K562 (cell line): ENCODE measurements at regions not wholly inside any gene's neighbourhood (a gene's known extent, or its start where the extent isn't known, plus 50 kb on each side); places are given as distances from the start of the nearest gene placed in this dataset.

Source experiments
- ATAC-seq: fragments of 200-7000 bp; cut with Tn5 transposase; 3 replicates; pipeline ENCODE4 v1.9.1; 2020; ENCODE audit warnings: moderate library complexity
- BruUV-seq: library from RNA; stranded (reverse); fragments of 400-500 nt; replicated peaks from 2 replicates; lab custom pipeline; 2021; lab: Mats Ljungman, UMichigan
- CTCF ChIA-PET: fragments of 300-600 bp; formaldehyde crosslinking; extraction: SDS; loops from one replicate; lab custom pipeline; 2021; ENCODE audit warnings: low intra/inter-chr PET ratio; lab: Yijun Ruan, JAX
- POLR2A ChIA-PET: fragments of 300-600, 350-650 bp; sonication (Branson Sonifier 250); formaldehyde crosslinking; extraction: SDS; loops from one replicate; lab custom pipeline; 2021; ENCODE audit warnings: antibody characterized with exemption, inconsistent platforms; lab: Yijun Ruan, JAX
- DNase-seq, 4 experiments: peaks; one replicate each; pipeline versions ENCODE4 v3.0.0 to v3.0.0-alpha.2; 2011 to 2018; ENCODE audit warnings: low spot score in 3 of 4, mixed read lengths in 3 of 4; ENCODE audit errors: extremely low read depth in 1 of 4
- FAIRE-seq: peaks from 2 replicates; lab custom pipeline; 2011; peaks lifted over from hg19 to GRCh38; lab: Jason Lieb, UNC
- H2AFZ ChIP-seq: 2 replicates; pipeline ENCODE4 v1.6.0; 2011; ENCODE audit warnings: low read depth, low read length, control low read depth, inconsistent platforms
- H3K27ac ChIP-seq: fragments of 200-600 bp; 3 replicates; pipeline ENCODE4 v1.8.0; 2011; ENCODE audit warnings: low read depth, mild to moderate bottlenecking, control low read depth, inconsistent platforms, low read length, moderate library complexity, mixed read lengths; ENCODE audit errors: extremely low read depth
- H3K27me3 ChIP-seq, 2 experiments: fragments of 300-600 bp in 1 of 2; 2 replicates in 1 of 2; 3 replicates in 1 of 2; pipeline versions ENCODE4 v1.6.0 to v1.8.0; 2011; ENCODE audit warnings: inconsistent platforms in 2 of 2, low read length in 2 of 2, mild to moderate bottlenecking in 1 of 2, mixed read lengths in 1 of 2, moderate library complexity in 1 of 2; ENCODE audit not compliant: control insufficient read depth in 2 of 2, insufficient read depth in 2 of 2
- H3K36me3 ChIP-seq: fragments of 300-600 bp; 3 replicates; pipeline ENCODE4 v1.8.0; 2011; ENCODE audit warnings: mild to moderate bottlenecking, low read length, inconsistent platforms; ENCODE audit not compliant: control insufficient read depth, insufficient read depth
- H3K4me1 ChIP-seq, 2 experiments: fragments of 200-600 bp in 1 of 2; replicated peaks in 1 of 2; 2 replicates in 1 of 2; 3 replicates in 1 of 2; pipeline versions ENCODE4 v1.5.1 to v1.8.0; 2011; ENCODE audit warnings: inconsistent platforms in 2 of 2, low read length in 2 of 2, mild to moderate bottlenecking in 1 of 2, mixed read lengths in 1 of 2, moderate library complexity in 1 of 2; ENCODE audit not compliant: control insufficient read depth in 2 of 2, insufficient read depth in 2 of 2
- H3K4me2 ChIP-seq: 2 replicates; pipeline ENCODE4 v1.6.1; 2011; ENCODE audit warnings: low read length, control low read depth, inconsistent platforms, mixed read lengths; ENCODE audit not compliant: insufficient read depth
- H3K4me3 ChIP-seq: fragments of 200-600 bp; sonication (generic), shearing (Covaris generic); 2 replicates; pipeline ENCODE4 v1.5.1; 2016; ENCODE audit warnings: control low read depth, inconsistent platforms
- H3K79me2 ChIP-seq: fragments of 200-600 bp; 3 replicates; pipeline ENCODE4 v1.8.0; 2011; ENCODE audit warnings: low read length, inconsistent platforms; ENCODE audit not compliant: control insufficient read depth, insufficient read depth
- H3K9ac ChIP-seq, 2 experiments: 2 replicates each; pipeline versions ENCODE4 v1.6.0 to v1.6.1; 2011; ENCODE audit warnings: low read depth in 2 of 2, low read length in 2 of 2, control low read depth in 1 of 2, inconsistent platforms in 1 of 2, mild to moderate bottlenecking in 1 of 2, mixed read lengths in 1 of 2; ENCODE audit not compliant: insufficient read depth in 1 of 2
- H3K9me1 ChIP-seq: one replicate; pipeline ENCODE4 v1.6.0; 2011; ENCODE audit warnings: inconsistent platforms, mild to moderate bottlenecking, low read length, moderate library complexity; ENCODE audit not compliant: control insufficient read depth, insufficient read depth
- H3K9me3 ChIP-seq: replicated peaks from 2 replicates; pipeline ENCODE4 v1.5.1; 2011; ENCODE audit warnings: low read depth, low read length, inconsistent platforms; ENCODE audit not compliant: control insufficient read depth, insufficient read depth
- H4K20me1 ChIP-seq: replicated peaks from 2 replicates; pipeline ENCODE4 v1.6.1; 2011; ENCODE audit warnings: low read length, inconsistent platforms, mixed read lengths; ENCODE audit not compliant: control insufficient read depth, insufficient read depth
- ASH1L ChIP-seq: fragments of 450-650 bp; IDR thresholded peaks from 2 replicates; pipeline ENCODE4 v1.6.1; 2018; ENCODE audit warnings: borderline replicate concordance, mild to moderate bottlenecking, low read depth; ENCODE audit not compliant: partially characterized antibody
- BRCA1 ChIP-seq, 2 experiments: fragments of 450-650 bp in 1 of 2; sonication (generic) in 1 of 2; formaldehyde crosslinking in 1 of 2; IDR thresholded peaks; 2 replicates each; pipeline versions ENCODE4 v1.5.0 to v1.6.1; 2017 to 2020; ENCODE audit warnings: mild to moderate bottlenecking in 1 of 2, missing genetic modification reagents in 1 of 2
- GABPB2 ChIP-seq: fragments of 250-450 bp; sonication (Bioruptor Pico); conservative IDR thresholded peaks from 2 replicates; pipeline ENCODE4 v1.5.1; 2021; ENCODE audit warnings: mild to moderate bottlenecking
- GTF3C2 ChIP-seq: IDR thresholded peaks from 3 replicates; pipeline ENCODE4 v1.6.1; 2011; ENCODE audit warnings: borderline replicate concordance, mild to moderate bottlenecking, moderate library complexity; ENCODE audit not compliant: insufficient read length; ENCODE audit errors: extremely low read depth
- JUNB ChIP-seq: fragments of 450-650 bp; formaldehyde crosslinking; conservative IDR thresholded peaks from 2 replicates; pipeline ENCODE4 v1.4.0; 2020; ENCODE audit warnings: mild to moderate bottlenecking
- PTBP1 ChIP-seq: fragments of 200-400 bp; formaldehyde crosslinking; IDR thresholded peaks from 2 replicates; pipeline ENCODE4 v1.6.1; 2017; ENCODE audit warnings: low read depth, low read length
- SRSF3 ChIP-seq: fragments of 200-400 bp; formaldehyde crosslinking; IDR thresholded peaks from 2 replicates; pipeline ENCODE4 v1.6.1; 2016; ENCODE audit warnings: mild to moderate bottlenecking, low read length, moderate library complexity; ENCODE audit not compliant: insufficient read depth
- ZNF695 ChIP-seq: fragments of 450-650 bp; formaldehyde crosslinking; IDR thresholded peaks from 2 replicates; pipeline ENCODE4 v1.4.0; 2020; ENCODE audit warnings: mild to moderate bottlenecking, moderate library complexity
- WGBS: fragments of 100-300 bp; shearing (Covaris generic); methylation state at CpG from one replicate; pipeline ENCODE4 v1.1.6; 2016; ENCODE audit warnings: low coverage, mixed read lengths; ENCODE audit not compliant: insufficient coverage; ENCODE audit errors: missing lambda C conversion rate; 5-methylcytosine and 5-hydroxymethylcytosine counted together
- in situ Hi-C: fragments of 300-500 bp; cut with MboI; formaldehyde crosslinking; loops from 4 replicates; pipeline ENCODE4 v1.15.0; 2018; ENCODE audit warnings: inconsistent platforms, mixed read lengths
- intact Hi-C: fragments of 100-400 bp; cut with micrococcal nuclease; formaldehyde crosslinking; loops from 2 replicates; pipeline ENCODE4 v1.14.2; 2022
- TF ChIP-seq, protein P1 (sequence below): sonication (generic); formaldehyde crosslinking; IDR thresholded peaks from 2 replicates; pipeline ENCODE4 v1.8.1; 2023; ENCODE audit warnings: missing genetic modification reagents, mild to moderate bottlenecking, borderline replicate concordance
- TF ChIP-seq, protein P2 (sequence below), 3 experiments: fragments of 200-800 bp in 1 of 3; fragments of 250-450 bp in 1 of 3; fragments of 450-650 bp in 1 of 3; sonication (Bioruptor Pico) in 1 of 3; sonication (Bioruptor generic) in 1 of 3; formaldehyde crosslinking in 1 of 3; IDR thresholded peaks; 2 replicates each; pipeline versions ENCODE4 v1.6.1 to v1.8.0; 2016 to 2022; ENCODE audit warnings: mild to moderate bottlenecking in 2 of 3, missing genetic modification characterization in 2 of 3, missing compliant biosample characterization in 1 of 3, moderate library complexity in 1 of 3

DNA sequence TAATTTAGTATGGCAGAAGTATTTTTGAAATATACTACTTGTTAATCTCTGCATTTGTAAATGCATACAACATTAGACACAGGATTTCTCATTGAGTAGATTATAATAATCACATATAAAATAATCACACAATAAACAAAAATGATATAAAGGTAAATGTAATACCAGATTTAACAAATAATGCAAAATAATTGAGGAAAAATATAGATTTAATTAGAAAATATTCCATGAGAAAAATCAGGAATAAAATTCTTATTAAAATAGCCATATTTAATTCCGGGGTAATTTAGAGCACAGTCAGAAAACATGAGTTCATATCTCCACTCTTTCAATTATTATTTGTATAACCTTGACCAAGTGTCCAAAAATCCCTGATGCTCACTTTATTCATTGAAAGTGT is 385.9 kb upstream of the SYT4 start:
- H3K4me2 ChIP-seq, result no peak overlapping the region
- H3K4me3 ChIP-seq, result no peak overlapping the region
- no peak overlapping the region for H3K9ac ChIP-seq
- no peak for DNase-seq
- H2AFZ ChIP-seq, result no peak overlapping the region
- CTCF ChIA-PET, result no interaction called here
- ATAC-seq, result no peak
- in situ Hi-C loops (no loop called here), intact Hi-C loops (no loop called here)
- POLR2A ChIA-PET, result no interaction called here
- 0% methylated on average over 1 of the region's 1 CpG for WGBS
- no peak overlapping the region for H3K27ac ChIP-seq
- no peaks in the 10 kb centered on the region for H3K27me3 ChIP-seq
- no peaks in the 10 kb centered on the region for H3K4me1 ChIP-seq
- no peaks in the 10 kb centered on the region for H4K20me1 ChIP-seq
- H3K9me1 ChIP-seq, result no peaks in the 10 kb centered on the region
- FAIRE-seq, result no peak
- no peaks in the 10 kb centered on the region for H3K79me2 ChIP-seq
- no TSS peak for BruUV-seq
- H3K9me3 ChIP-seq, result no peaks in the 10 kb centered on the region
- no peaks in the 10 kb centered on the region for H3K36me3 ChIP-seq
- TF ChIP-seq GTF3C2 (no peak), ASH1L (no peak), SRSF3 (no peak), BRCA1 (IDR thresholded peaks at IDR 0.05) (no peak), BRCA1 (CRISPR knock-in tag; IDR thresholded peaks at IDR 0.05) (no peak), ZNF695 (no peak), JUNB (CRISPR knock-in tag) (no peak), GABPB2 (no peak), PTBP1 (no peak)
- TF ChIP-seq, protein P1, sequence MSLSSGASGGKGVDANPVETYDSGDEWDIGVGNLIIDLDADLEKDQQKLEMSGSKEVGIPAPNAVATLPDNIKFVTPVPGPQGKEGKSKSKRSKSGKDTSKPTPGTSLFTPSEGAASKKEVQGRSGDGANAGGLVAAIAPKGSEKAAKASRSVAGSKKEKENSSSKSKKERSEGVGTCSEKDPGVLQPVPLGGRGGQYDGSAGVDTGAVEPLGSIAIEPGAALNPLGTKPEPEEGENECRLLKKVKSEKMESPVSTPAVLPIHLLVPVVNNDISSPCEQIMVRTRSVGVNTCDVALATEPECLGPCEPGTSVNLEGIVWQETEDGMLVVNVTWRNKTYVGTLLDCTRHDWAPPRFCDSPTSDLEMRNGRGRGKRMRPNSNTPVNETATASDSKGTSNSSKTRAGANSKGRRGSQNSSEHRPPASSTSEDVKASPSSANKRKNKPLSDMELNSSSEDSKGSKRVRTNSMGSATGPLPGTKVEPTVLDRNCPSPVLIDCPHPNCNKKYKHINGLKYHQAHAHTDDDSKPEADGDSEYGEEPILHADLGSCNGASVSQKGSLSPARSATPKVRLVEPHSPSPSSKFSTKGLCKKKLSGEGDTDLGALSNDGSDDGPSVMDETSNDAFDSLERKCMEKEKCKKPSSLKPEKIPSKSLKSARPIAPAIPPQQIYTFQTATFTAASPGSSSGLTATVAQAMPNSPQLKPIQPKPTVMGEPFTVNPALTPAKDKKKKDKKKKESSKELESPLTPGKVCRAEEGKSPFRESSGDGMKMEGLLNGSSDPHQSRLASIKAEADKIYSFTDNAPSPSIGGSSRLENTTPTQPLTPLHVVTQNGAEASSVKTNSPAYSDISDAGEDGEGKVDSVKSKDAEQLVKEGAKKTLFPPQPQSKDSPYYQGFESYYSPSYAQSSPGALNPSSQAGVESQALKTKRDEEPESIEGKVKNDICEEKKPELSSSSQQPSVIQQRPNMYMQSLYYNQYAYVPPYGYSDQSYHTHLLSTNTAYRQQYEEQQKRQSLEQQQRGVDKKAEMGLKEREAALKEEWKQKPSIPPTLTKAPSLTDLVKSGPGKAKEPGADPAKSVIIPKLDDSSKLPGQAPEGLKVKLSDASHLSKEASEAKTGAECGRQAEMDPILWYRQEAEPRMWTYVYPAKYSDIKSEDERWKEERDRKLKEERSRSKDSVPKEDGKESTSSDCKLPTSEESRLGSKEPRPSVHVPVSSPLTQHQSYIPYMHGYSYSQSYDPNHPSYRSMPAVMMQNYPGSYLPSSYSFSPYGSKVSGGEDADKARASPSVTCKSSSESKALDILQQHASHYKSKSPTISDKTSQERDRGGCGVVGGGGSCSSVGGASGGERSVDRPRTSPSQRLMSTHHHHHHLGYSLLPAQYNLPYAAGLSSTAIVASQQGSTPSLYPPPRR (CRISPR knock-in tag), result no peak
- TF ChIP-seq, protein P2, sequence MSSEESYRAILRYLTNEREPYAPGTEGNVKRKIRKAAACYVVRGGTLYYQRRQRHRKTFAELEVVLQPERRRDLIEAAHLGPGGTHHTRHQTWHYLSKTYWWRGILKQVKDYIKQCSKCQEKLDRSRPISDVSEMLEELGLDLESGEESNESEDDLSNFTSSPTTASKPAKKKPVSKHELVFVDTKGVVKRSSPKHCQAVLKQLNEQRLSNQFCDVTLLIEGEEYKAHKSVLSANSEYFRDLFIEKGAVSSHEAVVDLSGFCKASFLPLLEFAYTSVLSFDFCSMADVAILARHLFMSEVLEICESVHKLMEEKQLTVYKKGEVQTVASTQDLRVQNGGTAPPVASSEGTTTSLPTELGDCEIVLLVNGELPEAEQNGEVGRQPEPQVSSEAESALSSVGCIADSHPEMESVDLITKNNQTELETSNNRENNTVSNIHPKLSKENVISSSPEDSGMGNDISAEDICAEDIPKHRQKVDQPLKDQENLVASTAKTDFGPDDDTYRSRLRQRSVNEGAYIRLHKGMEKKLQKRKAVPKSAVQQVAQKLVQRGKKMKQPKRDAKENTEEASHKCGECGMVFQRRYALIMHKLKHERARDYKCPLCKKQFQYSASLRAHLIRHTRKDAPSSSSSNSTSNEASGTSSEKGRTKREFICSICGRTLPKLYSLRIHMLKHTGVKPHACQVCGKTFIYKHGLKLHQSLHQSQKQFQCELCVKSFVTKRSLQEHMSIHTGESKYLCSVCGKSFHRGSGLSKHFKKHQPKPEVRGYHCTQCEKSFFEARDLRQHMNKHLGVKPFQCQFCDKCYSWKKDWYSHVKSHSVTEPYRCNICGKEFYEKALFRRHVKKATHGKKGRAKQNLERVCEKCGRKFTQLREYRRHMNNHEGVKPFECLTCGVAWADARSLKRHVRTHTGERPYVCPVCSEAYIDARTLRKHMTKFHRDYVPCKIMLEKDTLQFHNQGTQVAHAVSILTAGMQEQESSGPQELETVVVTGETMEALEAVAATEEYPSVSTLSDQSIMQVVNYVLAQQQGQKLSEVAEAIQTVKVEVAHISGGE (CRISPR knock-in tag; IDR thresholded peaks at IDR 0.05), result no peak
